HG03135 (cell line): ENCODE measurements at regions not wholly inside any gene's neighbourhood (a gene's known extent, or its start where the extent isn't known, plus 50 kb on each side); places are given as distances from the start of the nearest gene placed in this dataset.
"Not testable (repeated sequence)": the region's sequence is repeated elsewhere in the genome, so short reads cannot be mapped to it uniquely, and the experiment has no call there.

Source experiments
- ATAC-seq: cut with Tn5 transposase; IDR thresholded peaks from one replicate; pipeline ENCODE4 v1.9.1; 2021; ENCODE audit warnings: mild to moderate bottlenecking, moderate library complexity; ENCODE audit not compliant: unreplicated experiment

DNA sequence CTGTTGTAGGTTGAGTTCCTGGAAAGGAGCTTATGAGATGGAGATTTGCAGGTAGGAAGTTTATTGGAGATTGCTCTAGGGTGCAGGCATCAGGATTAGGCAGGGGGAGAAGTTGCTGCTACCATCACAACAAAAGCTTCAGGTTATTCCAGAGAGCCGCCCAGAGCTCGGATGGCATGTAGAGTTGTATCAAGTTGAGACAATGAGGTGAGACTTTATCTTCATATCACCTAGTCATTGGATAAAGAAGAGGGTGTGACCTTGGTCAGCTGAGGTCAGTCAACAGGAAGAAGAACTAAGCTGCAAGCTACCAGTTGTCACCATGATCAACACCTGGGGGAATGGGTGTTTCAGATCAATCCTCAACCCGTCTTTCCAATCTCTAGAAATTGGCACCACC lies 342.0 kb downstream of the RFC3 start:
- ATAC-seq = no peak

DNA sequence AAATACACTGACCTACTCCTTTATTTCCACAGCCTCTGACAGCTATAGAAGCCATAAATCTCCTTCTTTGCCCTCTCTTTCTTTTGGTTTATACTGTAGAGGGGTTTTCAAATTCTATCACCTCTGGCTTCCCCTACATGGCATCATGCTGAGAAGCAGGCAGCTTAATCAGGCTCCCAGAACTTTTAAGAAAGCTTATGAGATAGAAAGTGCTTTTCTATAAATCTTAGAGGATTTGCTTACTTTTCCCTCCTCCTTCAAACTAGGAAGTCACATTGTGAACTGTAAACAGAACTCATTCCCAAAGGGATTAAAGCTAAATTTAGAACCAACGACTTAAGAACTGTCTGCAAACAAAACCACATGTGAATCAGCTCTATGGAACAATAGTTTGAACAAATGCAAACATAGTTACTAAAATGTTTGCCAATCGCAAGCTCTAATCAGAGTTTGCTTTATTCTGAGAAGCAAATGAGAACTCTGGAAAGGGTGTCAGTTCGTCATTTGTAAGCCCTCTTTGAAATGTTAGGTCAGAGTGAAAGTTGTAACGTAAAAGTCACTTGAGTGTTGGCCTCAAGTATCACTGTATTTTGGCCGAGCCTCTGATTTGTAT lies 344.1 kb downstream of the RFC3 start:
- ATAC-seq = no peak

DNA sequence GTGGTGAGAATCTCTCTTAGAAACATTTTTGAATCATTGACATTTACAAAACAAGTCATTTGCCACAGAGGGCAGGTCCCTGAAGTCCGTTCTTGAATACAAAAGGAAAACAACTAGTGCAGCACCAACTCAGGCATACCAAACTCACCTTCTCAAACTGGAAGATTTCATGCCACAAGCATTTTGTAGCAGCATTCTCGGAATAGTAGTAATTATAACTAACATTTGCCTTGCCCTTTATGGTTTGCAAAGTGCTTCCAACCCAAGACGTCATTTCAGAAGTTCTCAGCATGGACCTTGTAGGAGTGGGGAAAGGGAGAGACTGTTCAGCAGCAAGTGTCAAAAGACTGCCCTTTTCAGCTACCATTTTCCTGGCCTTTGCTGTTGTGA lies 344.6 kb downstream of the RFC3 start:
- ATAC-seq = no peak

DNA sequence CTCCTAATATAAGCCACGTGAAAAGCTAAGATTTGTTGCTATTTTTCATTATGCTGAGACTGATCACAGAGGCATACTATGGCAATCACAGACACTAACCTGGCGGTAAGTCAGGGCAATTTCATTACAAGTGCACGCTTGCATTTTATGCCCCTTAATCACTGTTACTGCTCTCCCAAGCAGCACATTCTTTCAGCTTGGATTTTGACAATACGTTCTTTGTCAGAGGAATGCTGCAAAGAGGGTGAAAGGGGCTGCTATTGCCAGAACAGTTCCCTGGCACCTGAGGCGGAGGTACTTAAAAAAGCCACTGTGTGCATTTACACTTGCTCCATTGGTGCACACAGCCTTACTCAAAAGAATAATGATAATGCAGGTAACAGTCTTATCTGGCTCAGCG lies 346.6 kb downstream of the RFC3 start:
- no peak for ATAC-seq

DNA sequence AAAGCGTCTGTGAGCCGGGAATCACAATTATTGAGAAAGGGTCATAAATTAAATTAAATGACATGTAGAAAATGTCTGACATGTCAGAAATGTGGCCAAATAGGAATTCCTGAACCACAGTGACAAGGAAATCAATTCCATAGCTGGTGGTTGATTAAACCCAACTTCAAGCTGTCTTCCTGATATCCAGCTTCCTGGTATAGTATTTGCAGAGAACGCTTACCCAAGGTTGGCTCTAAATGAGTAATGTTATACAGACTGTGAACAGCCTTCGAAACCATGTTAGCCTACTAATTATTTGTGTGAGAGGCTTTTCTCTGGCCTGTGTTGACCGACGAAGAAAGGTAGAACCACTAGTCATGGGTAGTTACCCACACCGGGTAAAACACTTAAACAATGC lies 347.2 kb downstream of the RFC3 start:
- ATAC-seq = no peak

DNA sequence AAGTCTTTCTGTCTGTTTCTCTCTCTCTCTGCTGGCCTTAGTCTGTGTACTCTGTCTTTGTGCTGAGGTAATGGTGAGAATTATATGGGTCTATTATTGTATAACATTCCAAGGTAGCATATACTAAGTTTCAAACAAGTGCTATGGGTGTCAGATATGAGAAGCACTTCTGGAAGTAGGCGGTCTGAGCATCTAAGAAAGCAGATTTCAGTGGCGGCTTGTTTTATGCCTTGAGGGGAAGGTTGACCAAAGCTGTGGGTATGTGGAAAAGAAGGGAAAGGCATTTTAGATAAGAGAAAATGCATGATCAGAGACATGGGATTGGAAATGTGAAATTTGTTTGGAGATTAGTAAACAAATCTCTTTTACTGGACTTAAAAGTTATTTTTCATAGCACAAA lies 348.5 kb downstream of the RFC3 start:
- no peak for ATAC-seq

DNA sequence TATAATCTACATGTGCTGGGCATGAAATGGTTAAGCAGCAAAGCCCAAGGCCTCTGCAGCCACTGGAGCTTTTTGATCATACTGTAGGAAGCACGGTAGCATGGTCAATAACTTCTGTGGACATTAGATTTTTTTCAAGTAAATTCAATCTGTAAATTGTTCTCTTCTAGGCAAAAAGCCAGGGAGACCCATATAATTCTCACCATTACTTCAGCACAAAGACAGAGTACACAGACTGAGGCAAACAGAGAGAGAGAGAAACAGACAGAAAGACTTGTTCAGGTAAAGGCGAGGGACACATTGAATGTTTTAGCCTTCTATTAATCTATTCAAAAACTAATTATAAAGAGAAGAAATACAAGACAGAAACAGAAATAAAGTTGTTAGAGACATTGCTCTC lies 349.4 kb downstream of the RFC3 start:
- ATAC-seq = no peak

DNA sequence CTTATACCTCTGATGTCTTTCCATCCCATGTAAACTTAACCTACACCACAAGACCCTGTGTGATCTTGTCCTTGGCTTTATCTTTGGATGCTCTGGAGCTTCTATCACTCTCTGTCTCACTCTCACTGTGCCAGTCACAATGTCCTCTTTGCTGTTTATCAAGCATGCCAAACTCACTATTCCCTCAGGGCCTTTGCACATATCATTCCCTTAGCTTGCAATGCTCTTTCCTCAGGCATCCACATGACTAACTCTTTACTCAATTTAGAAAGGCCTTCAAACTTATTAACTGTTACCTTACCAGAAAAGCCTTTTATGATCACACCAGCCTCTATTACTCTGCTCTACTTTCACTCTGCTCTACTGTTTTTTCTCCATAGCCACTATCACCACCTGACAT lies 354.1 kb downstream of the RFC3 start:
- no peak for ATAC-seq

DNA sequence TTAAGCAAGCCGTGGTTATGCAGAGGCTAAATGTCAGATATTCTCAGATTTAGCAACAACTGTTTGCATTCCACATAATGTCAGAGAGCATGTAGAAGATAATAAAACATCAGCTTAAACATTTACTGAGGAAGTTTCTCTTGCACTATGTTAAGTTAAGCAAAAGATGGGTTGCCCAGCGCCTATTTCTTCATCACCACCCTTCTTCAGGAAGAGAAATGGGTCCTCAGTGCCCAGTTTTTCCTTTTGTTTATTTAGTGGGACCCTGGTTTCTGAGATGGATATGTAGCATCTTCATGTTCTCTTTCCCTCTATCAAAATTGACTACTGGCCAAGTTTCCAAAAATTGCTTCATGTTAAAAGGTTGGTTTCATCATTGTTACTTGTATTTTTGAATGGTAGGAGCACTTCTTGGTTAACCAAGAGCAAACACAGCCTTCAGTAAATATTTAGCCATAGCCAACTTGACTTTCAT lies 356.8 kb downstream of the RFC3 start:
- ATAC-seq = no peak

DNA sequence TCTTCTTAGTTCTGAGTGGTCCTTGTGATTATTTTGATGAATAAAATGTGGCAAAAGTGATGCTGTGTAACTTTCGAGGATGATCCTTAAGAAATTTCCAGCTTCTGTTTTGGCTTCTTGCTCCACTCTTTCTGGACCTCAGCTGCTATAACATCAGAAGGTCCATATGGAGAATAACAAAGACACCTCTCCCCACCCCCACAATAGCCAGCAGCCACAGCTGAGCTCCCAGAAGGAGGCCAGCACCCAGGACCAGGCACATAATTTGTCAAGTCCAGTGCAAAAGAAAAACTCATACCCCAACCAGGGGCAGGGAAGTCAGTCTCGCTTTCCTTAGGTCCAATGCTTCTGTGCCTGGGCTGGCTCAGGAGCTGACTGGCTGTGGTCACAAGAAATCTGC lies 357.6 kb downstream of the RFC3 start:
- ATAC-seq = no peak

DNA sequence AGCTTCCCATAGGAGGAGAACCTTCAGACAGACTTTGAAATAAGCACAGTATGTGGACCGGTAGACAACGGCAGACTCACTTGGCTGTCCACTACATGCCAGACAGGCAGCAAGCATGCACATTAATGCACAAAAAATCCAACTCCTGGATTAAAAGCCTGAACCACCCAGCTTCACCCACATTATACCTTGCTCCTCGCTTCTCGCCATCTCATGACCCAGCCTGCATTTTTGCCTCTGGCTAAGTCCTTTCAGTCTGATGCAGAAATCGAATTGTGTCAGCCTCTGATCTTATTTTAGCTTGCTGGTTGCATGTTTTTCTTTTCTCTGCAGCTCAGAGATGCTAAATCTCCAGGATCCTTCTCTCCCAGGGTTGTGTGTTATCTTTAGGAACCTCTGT lies 358.7 kb downstream of the RFC3 start:
- ATAC-seq = no peak

DNA sequence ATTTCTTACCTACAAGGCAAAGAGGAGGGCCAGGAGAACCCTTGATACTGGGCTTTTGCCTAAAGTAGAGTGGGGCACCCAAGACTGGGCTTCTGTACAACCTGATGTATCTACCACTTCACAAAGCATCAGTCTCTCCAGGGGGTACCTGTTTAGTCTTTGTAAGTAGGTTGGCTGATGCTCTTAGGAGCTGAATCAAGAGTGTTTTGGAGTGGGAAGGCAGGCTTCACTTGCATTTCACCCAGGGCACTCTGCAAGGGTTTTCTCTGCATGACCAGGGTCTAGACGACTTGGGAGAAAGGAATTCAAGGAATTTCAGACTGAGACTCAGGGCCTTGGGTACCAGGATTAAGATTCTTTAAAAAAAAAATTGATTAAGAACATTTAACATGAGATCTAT lies 361.5 kb downstream of the RFC3 start:
- ATAC-seq = no peak

DNA sequence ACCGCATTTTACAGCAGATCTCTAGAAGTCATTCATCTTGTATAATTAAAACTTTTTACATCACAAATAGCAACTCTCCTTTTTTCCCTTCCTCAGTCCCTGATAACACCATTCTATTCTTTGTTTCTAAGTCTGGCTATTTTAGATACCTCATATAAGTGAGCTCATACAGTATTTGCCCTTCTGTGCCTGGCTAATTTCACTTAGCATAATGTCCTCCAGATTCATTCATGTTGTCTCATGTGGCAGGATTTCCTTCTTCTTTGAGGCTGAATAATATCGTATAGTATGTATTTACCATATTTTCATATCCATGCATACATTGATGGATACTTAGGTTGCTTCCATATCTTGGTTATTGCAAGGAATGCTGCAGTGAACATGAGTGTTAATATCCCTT lies 362.0 kb downstream of the RFC3 start:
- no peak for ATAC-seq

DNA sequence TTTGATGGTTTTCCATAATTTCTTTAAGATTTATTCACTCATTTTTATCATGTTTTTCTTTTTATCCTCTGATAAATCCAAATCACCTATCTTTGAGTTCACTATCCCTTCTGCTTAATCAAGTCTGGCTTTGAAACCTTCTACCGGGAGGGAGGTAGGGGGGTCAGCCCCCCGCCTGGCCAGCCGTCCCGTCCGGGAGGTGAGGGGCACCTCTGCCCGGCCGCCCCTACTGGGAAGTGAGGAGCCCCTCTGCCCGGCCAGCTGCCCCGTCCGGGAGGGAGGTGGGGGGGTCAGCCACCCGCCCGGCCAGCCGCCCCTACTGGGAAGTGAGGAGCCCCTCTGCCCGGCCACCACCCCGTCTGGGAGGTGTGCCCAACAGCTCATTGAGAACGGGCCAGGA lies 363.3 kb downstream of the RFC3 start:
- ATAC-seq = not testable (repeated sequence)

DNA sequence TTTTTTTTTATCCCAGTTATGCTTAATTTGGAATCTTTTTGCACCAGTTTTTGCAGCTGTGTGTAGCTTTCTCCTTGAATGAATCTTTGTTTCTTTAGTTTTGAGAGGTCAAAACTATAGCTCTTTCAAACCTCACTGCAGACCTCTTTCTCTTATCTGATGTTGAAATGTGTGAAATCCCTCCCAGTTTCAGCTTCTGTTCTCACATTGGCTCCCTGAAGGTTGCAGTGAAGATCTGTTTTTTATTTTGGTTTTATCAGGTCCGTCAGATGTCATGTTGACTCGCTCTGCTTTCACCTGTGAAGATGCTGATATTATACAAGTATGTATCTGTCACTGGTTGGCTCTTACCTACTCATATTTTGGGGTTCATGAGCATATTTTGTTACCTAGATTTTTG lies 372.0 kb downstream of the RFC3 start:
- ATAC-seq = no peak

DNA sequence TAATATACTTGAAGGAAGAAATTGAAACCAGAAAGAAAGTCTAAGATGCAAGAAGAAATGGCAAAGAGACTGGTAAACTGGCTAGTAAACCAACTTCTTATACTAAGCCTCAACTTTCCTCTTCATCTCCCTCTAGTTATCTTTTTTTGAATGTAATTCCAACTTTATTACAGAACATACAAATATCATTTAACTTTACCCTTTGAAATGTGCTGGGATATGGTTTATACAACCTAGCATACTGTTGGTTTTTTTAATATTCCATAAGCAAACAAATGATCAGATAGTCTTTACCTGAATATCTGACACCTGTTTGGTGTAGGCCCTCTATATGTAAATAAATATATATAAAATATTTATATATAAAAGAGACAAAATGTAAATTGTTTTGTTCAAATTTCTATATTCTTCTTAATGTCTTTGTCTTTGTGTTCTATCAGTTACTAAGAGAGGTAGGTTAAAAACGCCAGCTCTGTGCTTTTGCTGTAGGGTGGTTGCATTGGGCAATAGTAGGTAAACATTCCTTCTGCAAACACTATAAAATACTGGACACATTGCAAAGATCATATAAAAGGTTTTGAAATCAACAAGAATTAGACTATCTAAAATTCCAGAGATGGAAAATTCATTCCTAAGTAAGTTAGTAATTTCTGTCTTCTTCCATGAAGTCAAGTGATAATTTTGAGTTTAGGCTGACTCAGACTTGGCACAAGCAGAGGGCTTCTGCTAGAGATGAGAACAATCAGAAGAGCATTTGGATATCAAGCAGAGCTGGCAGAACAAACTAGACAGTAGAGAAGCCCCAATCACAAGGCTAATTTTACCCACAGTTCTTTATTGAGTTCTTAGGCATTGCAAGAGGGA lies 383.3 kb downstream of the RFC3 start:
- ATAC-seq = no peak

DNA sequence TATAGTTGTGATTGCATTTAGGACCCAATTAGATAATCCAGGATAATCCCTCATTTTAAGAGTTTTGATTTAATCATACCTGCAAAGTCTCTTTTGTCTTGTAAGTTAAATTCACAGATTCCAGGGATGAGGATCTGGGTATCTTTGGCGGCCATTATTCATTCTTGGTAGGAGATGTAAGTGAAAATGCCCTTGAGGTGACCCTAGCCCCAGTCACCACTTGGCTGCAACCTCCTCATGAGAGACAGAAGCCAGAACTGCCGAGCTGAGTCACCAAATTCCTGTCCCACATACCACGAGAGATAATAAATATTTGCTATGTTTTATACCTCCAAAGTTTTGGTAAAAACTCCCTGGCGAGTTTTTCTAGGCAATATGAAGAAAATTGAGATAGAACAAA lies 389.4 kb downstream of the RFC3 start:
- no peak for ATAC-seq

DNA sequence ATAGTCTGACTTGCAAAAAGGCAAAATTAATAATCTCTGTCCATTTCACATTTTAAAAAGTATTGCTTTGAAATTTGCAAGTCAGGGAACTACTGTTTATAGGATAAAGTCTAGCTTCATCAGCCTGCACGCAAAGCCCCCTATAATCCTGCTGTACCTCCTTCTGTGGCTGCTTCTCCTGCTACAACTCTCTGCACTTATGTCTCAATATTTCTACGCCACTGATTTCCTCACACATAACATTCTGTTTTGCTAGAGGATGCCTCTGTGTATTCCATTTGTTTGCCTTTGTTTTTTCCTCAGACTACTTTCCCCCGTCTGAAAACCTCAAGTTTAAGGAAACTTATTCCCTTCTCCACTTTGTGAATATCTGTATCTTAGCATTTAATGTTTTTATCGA lies 389.9 kb downstream of the RFC3 start:
- ATAC-seq = no peak

DNA sequence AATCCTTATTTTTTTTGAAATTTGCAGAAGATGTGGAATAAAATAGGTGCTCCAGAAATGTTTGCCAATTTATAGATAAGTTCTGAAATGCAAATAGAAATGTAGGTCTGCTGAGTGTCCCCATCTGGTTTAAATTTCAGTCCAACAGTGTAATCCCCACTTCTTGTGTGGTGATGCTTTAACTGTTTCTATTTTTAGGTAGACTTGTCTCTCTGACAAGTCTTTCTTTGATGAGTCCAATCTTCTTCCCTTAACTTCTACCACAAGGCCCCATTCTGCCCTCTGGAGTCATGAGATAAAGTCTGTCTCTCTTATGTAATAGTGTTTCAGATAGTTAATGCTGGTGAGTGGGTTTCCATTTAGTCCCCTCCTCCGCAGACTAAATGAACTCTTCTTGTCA lies 390.4 kb downstream of the RFC3 start:
- no peak for ATAC-seq

DNA sequence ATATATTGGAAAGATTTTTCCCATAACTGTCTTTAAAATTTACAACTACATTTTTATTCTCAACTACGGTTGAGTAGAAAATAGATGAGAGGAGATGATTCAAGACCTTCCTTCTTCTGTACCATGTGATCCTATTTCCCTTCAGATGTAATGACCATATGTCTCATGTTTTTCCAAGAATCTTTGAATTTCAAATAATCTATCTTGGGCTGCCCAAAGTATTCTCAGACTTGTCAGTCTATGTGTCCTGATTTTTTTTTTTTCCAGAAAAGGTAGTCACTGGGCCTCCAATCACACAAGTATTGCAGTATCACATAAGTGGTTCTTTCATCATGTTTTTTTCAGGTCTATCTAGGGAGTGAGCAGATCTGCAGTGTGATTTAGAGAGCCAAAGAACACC lies 392.4 kb downstream of the RFC3 start:
- ATAC-seq = no peak

DNA sequence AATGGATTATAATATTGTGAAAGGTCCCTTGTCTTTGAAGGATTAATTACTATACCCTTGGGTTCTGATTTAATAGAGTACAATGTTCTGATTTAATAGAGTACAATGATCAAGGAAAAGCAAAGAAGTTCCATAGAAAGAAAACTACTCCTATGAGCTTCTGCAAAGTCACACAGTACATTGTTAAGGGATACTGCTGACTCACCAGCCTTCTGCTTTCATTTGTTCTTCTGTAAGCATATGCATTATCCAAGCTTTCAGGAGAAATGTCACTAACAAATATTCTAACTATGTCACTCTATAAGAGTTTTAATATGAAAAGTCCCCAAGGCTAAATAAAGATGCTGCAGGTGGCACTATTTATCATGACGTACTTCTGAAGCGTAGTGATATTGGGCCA lies 396.7 kb downstream of the RFC3 start:
- ATAC-seq = no peak

DNA sequence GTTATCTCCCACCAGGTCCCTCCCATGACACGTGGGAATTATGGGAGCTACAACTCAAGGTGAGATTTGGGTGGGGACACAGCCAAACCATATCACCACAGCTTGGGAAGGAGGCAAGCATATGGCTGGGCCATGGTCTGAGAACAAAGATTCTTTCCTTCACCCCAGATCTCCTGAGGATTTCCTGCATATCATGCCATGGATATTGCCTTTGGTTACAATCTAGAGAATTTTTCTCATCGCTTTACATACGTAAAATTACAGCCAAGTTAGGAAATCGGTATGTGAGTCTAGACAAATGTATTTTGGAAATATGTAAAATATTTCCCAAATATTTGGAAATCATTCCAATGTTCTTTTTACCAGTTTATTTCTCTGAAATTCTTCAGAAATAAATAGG lies 398.3 kb downstream of the RFC3 start:
- ATAC-seq = no peak
